ENCODE measurements at regions not wholly inside any gene's neighbourhood (a gene's known extent, or its start where the extent isn't known, plus 50 kb on each side); places are given as distances from the start of the nearest gene placed in this dataset.
"Not testable (repeated sequence)": the region's sequence is repeated elsewhere in the genome, so short reads cannot be mapped to it uniquely, and the experiment has no call there.

DNA sequence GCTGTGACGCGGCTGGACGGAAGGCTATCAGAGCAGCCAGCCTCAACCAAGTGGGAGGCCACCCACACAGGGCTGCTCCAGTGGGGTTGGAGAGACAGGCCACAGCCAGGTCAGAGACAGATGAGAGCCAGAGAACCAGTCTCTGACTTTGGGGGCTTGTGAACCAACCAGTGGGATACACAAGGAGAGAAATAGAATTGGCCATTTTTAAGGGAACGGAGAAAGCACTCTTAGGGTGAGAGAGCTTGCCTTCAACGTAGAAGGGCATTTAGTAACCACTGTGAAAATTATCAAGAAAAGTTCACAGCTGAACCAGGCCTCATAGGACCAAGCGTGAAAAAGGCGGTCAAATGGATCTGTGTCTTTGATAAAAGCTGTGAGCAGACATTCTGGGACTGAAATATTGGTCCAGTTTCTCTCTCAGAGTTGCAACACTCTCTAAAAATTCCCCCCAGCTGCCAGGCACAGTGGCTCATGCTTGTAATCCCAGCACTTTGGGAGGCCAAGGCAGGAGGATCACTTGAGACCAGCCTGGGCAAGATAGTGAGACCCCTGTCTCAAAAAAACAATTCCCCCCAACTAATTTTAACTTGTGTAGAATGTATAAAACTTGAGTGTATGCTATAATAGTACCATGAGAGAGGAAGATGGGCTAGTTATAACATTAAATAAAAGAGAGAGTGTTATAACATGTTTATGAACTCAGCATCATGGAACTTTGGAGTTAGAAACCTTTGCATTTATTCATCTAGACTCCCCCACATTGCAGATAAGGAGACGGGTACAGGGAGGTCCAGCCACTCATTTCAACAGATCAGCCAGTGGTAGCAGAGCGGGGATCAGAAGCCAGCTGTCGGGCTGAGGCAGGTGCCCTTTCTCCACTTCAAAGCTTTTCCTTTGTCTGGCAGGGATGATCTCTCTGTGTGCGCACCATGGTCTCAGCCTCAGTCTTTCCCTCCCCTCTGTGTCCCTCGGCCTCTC, 132.2 kb downstream of the NPIPB11 start:
- not testable (repeated sequence) for DNase-seq

GRCh38 chr16:29273298-29274054, 133.0 kb downstream of the NPIPB11 start:
- not testable (repeated sequence) for DNase-seq

DNA sequence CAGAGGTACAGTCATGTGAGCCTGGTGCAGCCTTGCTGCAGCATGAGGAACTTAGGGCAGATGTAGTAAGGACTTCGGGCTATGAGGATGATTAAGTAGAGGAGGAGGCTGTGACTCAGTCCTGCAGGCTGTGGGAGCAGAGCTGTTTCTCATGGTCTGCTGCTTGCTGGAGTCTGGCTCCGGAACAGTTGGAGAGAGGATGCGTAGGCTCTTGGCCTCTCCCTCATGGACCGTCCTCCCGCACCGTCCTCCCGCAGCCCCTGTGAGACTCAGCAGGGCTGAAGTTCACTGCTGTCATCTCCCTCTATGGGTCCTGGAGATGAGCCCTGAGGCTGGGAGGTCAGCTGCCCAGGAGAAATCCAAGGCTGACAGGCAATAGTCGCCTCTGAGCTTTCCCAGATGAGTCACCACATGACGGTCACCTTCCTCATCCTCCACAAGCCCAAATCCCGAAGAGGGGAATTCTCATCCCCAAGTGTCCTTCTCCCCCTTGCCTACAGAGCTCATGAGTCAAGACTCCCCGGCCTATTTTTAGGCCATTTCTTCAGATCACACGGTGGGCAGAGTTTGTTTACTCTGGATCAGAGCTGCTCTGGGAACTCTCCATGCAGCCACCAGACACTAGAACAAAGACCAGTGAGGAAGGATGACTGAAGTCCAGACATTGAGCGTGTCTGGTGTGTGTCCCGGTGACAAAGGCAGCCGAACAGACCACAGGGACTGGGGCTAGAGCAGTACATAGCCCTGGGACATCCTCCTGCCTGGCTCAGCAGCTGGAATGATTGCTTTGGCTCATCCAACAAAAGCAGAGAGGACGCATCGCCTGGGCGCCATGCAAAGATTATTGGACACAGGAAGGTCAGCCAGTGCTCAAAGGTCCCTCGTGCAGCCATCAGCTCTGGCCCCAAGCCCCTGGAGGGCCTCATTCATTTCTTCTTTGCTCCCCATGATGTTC, 134.5 kb downstream of the NPIPB11 start:
- not testable (repeated sequence) for DNase-seq

- not testable (repeated sequence) for DNase-seq
Measured at GRCh38 chr16:29270923-29271322, 135.6 kb downstream of the NPIPB11 start.

DNA sequence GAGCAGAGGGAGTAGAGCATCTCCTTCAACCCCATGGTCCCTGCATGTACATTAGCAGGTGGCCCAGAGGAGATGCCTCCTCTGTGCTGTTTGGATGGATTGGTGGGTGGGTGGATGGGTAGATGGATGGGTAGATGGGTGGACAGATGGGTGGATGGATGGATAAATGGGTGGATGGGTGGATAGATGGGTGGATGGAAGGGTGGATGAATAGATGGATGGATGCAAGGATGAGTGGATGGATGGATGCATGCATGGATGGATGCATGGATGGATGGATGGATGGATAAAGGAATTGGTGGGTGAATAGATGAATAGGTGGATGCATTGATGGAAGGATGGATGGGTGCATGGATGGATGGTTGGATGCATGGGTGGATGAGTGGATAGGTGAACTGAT, 136.5 kb downstream of the NPIPB11 start:
- not testable (repeated sequence) for DNase-seq

- DNase-seq: not testable (repeated sequence)
Measured at GRCh38 chr16:29269192-29269811, 137.2 kb downstream of the NPIPB11 start.

DNA sequence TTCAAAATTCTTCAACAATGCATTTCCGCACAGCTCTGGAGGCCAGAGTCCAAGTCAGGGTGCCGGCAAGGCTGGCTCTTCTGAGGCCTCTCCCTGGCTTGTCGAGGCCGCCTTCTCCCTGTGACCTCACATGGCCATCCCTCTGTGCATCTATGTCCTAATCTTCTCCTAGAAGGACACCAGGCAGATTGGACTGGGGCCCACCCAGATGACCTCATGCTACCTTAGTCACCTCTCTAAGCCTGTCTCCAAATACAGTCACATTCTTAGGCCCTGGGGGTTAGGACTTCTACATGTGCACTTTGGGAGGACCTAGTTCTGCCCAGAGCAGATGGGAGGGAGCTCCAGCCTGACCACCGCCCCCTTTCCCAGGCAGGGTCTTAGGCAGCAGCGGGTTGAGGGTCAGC, 137.7 kb downstream of the NPIPB11 start:
- DNase-seq: not testable (repeated sequence)

DNA sequence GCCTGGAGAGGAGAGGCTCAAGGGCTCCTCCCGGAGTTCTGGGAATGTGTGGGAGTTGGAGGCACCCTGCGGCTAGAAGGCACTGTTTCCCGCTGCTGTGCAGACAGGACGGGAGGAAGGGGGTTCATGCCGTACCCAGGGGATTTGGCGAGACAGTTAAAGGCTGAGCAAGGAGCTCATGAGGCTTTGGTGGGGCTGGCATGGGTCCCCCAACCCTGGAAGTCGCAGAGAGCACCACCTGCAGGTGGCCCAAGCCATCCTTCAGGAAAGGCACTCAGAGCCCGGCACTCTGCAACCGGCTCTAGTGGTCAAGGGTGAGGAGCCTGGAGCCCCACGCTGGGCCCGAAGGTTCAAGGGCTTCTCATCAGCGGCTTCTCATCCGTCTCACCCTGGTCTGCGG, 138.2 kb downstream of the NPIPB11 start:
- DNase-seq: not testable (repeated sequence)

DNA sequence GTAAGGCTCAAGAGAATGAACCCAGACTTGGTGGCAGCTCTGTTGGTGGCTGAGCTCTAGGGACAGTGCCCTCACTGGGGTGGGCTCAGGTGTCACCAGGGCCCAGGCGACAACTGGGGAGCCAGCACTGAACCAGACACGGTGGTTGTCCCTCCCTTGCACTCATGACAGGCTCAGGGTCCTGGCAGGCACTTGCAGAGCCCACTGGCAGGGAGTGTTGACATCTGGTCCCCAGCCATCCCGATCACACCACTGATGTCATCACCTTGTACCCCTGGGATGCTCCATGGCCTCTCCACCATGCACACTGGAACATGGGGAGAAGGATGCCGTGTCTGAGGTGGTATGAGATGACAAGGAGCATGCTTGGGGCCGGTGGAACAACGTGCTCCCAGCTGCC, 138.6 kb downstream of the NPIPB11 start:
- DNase-seq: not testable (repeated sequence)

GRCh38 chr16:29267055-29267619, 139.4 kb downstream of the NPIPB11 start:
- DNase-seq: not testable (repeated sequence)

GRCh38 chr16:29266612-29267011, 139.9 kb downstream of the NPIPB11 start:
- not testable (repeated sequence) for DNase-seq

- DNase-seq: not testable (repeated sequence)
Measured at GRCh38 chr16:29265255-29265853, 141.2 kb downstream of the NPIPB11 start.

GRCh38 chr16:29264080-29264837, 142.3 kb downstream of the NPIPB11 start:
- DNase-seq: not testable (repeated sequence)

GRCh38 chr16:29262725-29263124, 143.8 kb downstream of the NPIPB11 start:
- DNase-seq: not testable (repeated sequence)

DNA sequence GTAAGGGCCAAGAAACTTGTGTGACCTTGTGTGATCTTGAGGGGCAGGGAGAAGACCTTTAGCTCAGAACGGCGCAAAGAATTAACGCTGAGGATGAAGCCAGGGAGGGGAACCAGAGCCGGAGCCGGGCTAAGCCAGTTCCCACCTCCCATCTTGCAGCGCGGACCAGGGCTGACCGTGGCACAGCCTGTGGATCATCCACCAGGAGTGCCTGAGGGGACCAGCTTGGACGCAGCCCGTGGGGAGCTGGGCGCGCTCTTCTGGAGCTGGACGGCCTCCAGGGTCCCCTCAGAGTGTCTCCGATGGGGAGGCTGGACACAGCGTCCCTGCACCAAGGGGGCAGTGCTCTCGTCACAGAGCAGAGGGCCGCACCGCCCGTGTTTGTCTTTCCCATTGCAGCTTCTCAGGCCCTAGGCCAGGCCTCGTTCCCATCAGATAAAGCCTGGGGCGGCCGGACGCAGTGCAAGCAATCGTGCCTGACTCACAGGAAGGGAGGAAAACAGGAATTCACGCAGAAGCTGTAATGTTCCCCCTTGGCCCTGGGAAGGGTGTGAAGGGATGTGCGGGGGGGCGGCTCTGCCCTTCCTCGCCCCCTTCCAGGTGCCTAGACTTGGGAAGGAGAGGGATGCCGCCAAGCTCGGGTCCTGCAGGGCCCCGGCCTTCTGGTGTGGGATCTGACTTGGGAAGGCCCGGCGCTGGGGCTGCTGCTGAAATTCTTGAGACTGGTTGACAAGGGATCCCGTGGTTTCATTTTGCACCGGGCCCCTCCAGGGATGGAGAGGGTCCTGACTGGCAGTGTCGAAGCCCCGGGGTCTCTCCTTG, 144.9 kb downstream of the NPIPB11 start:
- not testable (repeated sequence) for DNase-seq

DNA sequence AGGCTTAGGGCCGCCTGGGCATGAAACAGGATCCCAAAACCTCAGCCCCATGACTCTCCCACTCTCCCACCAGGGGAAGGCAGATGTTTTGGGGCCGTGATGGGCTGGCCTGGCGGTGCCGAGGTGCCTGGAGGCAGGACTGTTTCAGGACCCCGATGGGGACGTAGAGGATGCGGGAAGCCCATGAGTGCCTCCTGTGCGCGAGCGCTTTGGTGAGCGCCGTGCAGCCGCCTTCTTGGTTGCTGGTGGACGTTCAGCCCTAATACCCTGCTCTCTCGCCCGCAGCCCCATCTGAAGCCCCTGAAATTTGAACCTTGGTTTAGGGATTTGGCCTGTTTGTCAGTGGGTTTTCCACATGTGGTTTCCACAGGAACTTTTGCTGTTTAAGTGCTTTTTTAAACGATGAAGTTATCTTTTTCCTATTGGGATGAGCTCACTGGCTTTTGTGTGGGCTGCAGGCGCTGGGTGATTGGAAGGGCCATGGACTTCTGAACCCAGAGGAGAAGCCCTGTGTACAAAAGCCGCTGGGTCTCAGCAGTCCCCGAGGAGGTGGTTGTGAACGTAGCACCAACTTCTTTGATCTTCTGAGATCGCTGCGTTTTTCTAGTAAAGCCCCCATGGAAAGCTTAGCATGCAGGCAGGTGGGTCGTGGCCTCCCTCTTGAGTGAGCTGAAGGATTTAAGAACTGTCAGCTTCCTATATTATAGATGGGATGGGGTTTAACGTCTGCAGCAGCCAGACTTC, 145.7 kb downstream of the NPIPB11 start:
- DNase-seq: not testable (repeated sequence)

- DNase-seq: not testable (repeated sequence)
Measured at GRCh38 chr16:29259635-29260457, 146.7 kb downstream of the NPIPB11 start.

Data from right kidney (tissue), 1 donor.